Endodermal cell (in vitro differentiated cells): ENCODE measurements at regions not wholly inside any gene's neighbourhood (a gene's known extent, or its start where the extent isn't known, plus 50 kb on each side); places are given as distances from the start of the nearest gene placed in this dataset.
"Not testable (repeated sequence)": the region's sequence is repeated elsewhere in the genome, so short reads cannot be mapped to it uniquely, and the experiment has no call there.

Source experiments
- DNase-seq: peaks from one replicate; pipeline ENCODE4 v3.0.0-alpha.2; 2017
- H3K27ac ChIP-seq: 2 replicates; pipeline ENCODE4 v1.5.1; 2013; ENCODE audit warnings: mild to moderate bottlenecking, low read depth, low read length, moderate library complexity
- H3K27me3 ChIP-seq: 2 replicates; pipeline ENCODE4 v1.6.1; 2013; ENCODE audit warnings: mild to moderate bottlenecking, low read length, moderate library complexity; ENCODE audit not compliant: insufficient read depth, control insufficient read depth, poor library complexity, severe bottlenecking
- H3K36me3 ChIP-seq: 2 replicates; pipeline ENCODE4 v1.7.0; 2013; ENCODE audit warnings: mild to moderate bottlenecking, low read length, moderate library complexity; ENCODE audit not compliant: control insufficient read depth, insufficient read depth
- H3K4me1 ChIP-seq: one replicate; pipeline ENCODE4 v1.7.0; 2013; ENCODE audit warnings: low read length; ENCODE audit not compliant: control insufficient read depth, insufficient read depth
- H3K4me3 ChIP-seq: 2 replicates; pipeline ENCODE4 v1.5.1; 2013; ENCODE audit warnings: mild to moderate bottlenecking, low read length, moderate library complexity
- H3K9ac ChIP-seq: 2 replicates; pipeline ENCODE4 v1.6.1; 2013; ENCODE audit warnings: mild to moderate bottlenecking, low read length, moderate library complexity; ENCODE audit not compliant: poor library complexity, severe bottlenecking; ENCODE audit errors: extremely low read depth
- H3K9me3 ChIP-seq: 2 replicates; pipeline ENCODE4 v1.6.1; 2013; ENCODE audit warnings: mild to moderate bottlenecking, low read length, moderate library complexity; ENCODE audit not compliant: control insufficient read depth
- H3K27ac Mint-ChIP-seq: 2 replicates; pipeline ENCODE4 v1.8.0; 2020; ENCODE audit warnings: mixed read lengths
- H3K27me3 Mint-ChIP-seq: 2 replicates; pipeline ENCODE4 v1.8.0; 2021; ENCODE audit warnings: mild to moderate bottlenecking, mixed read lengths; ENCODE audit not compliant: insufficient read depth
- H3K36me3 Mint-ChIP-seq: 2 replicates; pipeline ENCODE4 v1.8.0; 2020; ENCODE audit warnings: low read depth, mixed read lengths
- H3K4me1 Mint-ChIP-seq: 2 replicates; pipeline ENCODE4 v1.8.0; 2020; ENCODE audit warnings: mixed read lengths
- H3K4me3 Mint-ChIP-seq: 2 replicates; pipeline ENCODE4 v1.8.0; 2020; ENCODE audit warnings: mild to moderate bottlenecking, moderate library complexity, mixed read lengths
- H3K9me3 Mint-ChIP-seq: 2 replicates; pipeline ENCODE4 v1.8.0; 2020; ENCODE audit warnings: mild to moderate bottlenecking, mixed read lengths
- WGBS, 2 experiments: methylation state at CpG; one replicate each; pipeline versions ENCODE4 v1.1.5 to v1.1.7; 2013; ENCODE audit warnings: missing lambda C conversion rate in 2 of 2, mixed read lengths in 1 of 2; ENCODE audit not compliant: insufficient coverage in 1 of 2, insufficient read length in 1 of 2; 5-methylcytosine and 5-hydroxymethylcytosine counted together

GRCh38 chr16:33631713-33632112 is 172.3 kb downstream of the TP53TG3F start:
- H3K4me3 Mint-ChIP-seq, DNase-seq: not testable (repeated sequence)
- WGBS, 2 experiments = 87% methylated on average over 3 of the region's 4 CpGs; no CpG with 5 or more reads in 1 of the 2 experiments

DNA sequence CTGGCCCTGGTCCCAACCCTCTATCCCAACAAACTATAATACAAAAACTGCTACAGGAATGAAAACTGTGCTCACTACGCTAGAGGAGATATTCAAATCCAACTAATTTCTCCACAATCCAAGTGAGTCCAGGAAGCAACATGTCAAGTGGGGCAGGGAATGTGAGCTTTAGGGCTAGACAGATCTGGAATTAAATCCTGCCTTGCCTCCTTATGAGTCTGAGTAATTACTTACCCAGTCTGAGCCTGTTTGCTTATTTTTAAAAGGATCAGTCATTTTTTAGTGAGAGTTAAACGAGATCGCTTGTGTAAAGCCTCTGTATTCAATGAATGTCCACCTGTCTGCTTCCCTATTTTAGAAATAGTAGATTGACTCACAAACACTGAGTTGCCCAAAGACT is 174.6 kb downstream of the TP53TG3F start:
- not testable (repeated sequence) for H3K36me3 ChIP-seq, H3K27ac Mint-ChIP-seq, H3K4me3 ChIP-seq, H3K9me3 ChIP-seq, H3K36me3 Mint-ChIP-seq, H3K9ac ChIP-seq, DNase-seq, H3K4me3 Mint-ChIP-seq, H3K4me1 Mint-ChIP-seq, H3K4me1 ChIP-seq, H3K27me3 Mint-ChIP-seq, H3K27ac ChIP-seq, H3K27me3 ChIP-seq
- WGBS, 2 experiments = 85% methylated on average over 2 of the region's 3 CpGs; no CpG with 5 or more reads in 1 of the 2 experiments
- peaks cover 23% of the 10 kb centered on the region for H3K9me3 Mint-ChIP-seq

More at GRCh38 chr16:33631713-33632112, 172.3 kb downstream of the TP53TG3F start:
- not testable (repeated sequence) for H3K27ac Mint-ChIP-seq, H3K4me1 Mint-ChIP-seq, H3K9ac ChIP-seq, H3K4me3 ChIP-seq, H3K27me3 ChIP-seq, H3K9me3 ChIP-seq, H3K36me3 Mint-ChIP-seq, H3K4me1 ChIP-seq, H3K27ac ChIP-seq, H3K36me3 ChIP-seq, H3K27me3 Mint-ChIP-seq
- peaks cover 28% of the 10 kb centered on the region for H3K9me3 Mint-ChIP-seq

DNA sequence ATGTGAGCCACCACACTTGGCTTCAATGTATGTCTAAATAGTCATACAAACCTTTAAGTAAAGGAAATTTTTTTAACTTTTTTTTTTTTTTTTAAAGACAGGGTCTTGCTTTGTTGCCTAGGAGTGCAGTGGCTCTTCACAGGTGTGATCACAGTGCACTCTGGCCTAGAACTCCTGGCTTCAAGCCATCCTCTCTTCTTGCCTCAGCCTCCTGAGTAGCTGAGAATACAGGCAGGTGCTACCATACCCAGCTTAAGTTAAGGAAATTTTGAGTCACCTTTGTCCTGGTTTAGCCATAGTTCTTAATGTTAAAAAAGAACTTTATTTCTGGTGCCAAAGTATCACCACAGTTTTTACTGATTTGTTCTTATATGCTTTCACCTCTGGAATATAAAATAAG is 177.3 kb downstream of the TP53TG3F start:
- H3K9ac ChIP-seq, H3K4me3 Mint-ChIP-seq, H3K36me3 ChIP-seq, DNase-seq, H3K27me3 Mint-ChIP-seq, H3K4me1 ChIP-seq, H3K4me1 Mint-ChIP-seq, H3K36me3 Mint-ChIP-seq, H3K9me3 ChIP-seq, H3K27ac ChIP-seq, H3K27me3 ChIP-seq, H3K4me3 ChIP-seq, H3K27ac Mint-ChIP-seq: not testable (repeated sequence)
- H3K9me3 Mint-ChIP-seq = peaks cover 21% of the 10 kb centered on the region

DNA sequence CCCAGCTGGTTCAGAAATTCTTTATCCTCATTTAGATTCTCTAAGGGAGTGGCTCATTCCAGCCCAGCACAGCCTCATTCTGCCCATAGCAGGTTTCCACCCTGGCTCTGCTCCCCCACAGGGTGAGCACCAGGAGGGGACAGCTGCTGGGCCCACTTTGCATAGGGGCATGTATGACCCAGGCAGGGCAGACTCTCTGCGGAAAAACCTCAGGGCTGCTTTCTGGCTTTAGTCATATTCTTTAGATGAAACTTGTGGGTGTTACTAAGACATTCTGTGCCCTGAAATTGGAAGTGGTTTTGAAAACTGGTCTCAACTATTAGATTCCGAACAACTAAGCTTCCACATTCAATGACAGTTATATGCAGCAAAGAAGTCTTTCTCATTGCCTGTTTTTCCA is 183.9 kb downstream of the TP53TG3F start:
- H3K4me3 Mint-ChIP-seq, H3K27me3 Mint-ChIP-seq, H3K9me3 ChIP-seq, H3K9ac ChIP-seq, H3K4me1 Mint-ChIP-seq, H3K4me1 ChIP-seq, H3K27me3 ChIP-seq, H3K4me3 ChIP-seq, H3K27ac ChIP-seq, H3K27ac Mint-ChIP-seq, H3K36me3 Mint-ChIP-seq, DNase-seq, H3K36me3 ChIP-seq: not testable (repeated sequence)
- WGBS, 2 experiments = 70% methylated on average over 1 of the region's 2 CpGs; no CpG with 5 or more reads in 1 of the 2 experiments
- peaks cover 24% of the 10 kb centered on the region for H3K9me3 Mint-ChIP-seq

DNA sequence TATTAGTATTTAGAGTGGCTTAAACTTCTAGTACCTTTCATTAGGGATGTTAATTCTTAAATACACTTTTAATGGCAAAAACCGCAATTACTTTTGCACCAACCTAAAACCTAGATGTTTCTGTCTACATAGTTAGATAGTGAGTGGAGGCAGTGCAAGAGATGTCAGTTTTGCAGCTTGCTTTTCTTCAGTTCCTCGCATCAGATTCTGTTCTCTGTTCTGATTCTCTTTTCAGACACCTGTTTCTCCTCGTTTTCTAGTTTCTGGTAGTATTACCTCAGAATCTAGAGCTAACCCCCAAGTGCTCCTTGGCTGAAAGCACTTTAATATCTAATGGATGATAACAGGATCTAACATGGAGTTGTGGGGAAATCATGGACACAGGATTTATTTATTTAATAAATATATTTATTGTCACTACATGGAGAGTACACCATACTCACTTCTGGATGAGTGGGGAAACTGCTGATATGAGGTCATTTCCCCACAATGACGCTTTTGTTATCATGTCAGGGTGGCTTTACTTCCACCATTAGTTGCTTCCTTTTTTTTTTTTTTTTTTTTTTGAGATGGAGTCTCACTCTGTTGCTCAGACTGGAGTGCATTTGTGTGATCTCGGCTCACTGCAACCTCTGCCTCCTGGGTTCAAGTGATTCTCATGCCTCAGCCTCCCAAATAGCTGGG is 184.4 kb downstream of the TP53TG3F start:
- not testable (repeated sequence) for H3K36me3 Mint-ChIP-seq, H3K36me3 ChIP-seq, H3K4me3 Mint-ChIP-seq, H3K9me3 ChIP-seq, H3K27me3 Mint-ChIP-seq, H3K9ac ChIP-seq, H3K27me3 ChIP-seq, H3K27ac Mint-ChIP-seq, H3K4me3 ChIP-seq, H3K4me1 ChIP-seq, H3K4me1 Mint-ChIP-seq, DNase-seq, H3K27ac ChIP-seq
- peaks cover 26% of the 10 kb centered on the region for H3K9me3 Mint-ChIP-seq
- 78% methylated on average over 2 of the region's 5 CpGs; no CpG with 5 or more reads in 1 of the 2 experiments for WGBS, 2 experiments

- H3K4me1 Mint-ChIP-seq, H3K9ac ChIP-seq, H3K27ac ChIP-seq, H3K27me3 ChIP-seq, H3K4me3 Mint-ChIP-seq, H3K27me3 Mint-ChIP-seq, H3K36me3 ChIP-seq, H3K27ac Mint-ChIP-seq, H3K4me3 ChIP-seq, H3K36me3 Mint-ChIP-seq, DNase-seq, H3K4me1 ChIP-seq, H3K9me3 ChIP-seq: not testable (repeated sequence)
- 29% methylated on average over 2 of the region's 2 CpGs; no CpG with 5 or more reads in 1 of the 2 experiments for WGBS, 2 experiments
- peaks cover 22% of the 10 kb centered on the region for H3K9me3 Mint-ChIP-seq
Measured at GRCh38 chr16:33646386-33646785, 187.0 kb downstream of the TP53TG3F start.

- H3K9me3 Mint-ChIP-seq, H3K4me1 Mint-ChIP-seq: not testable (repeated sequence)
Measured at GRCh38 chr16:33655756-33656155, 196.3 kb downstream of the TP53TG3F start.

More at GRCh38 chr16:33655756-33656155, 196.3 kb downstream of the TP53TG3F start:
- not testable (repeated sequence) for H3K27ac ChIP-seq, H3K9me3 ChIP-seq, H3K9ac ChIP-seq, H3K27ac Mint-ChIP-seq, H3K4me3 ChIP-seq, H3K36me3 ChIP-seq, H3K36me3 Mint-ChIP-seq, H3K27me3 ChIP-seq, DNase-seq, H3K4me3 Mint-ChIP-seq, H3K4me1 ChIP-seq, H3K27me3 Mint-ChIP-seq
- WGBS, 2 experiments = no CpG with 5 or more reads among the region's 9 CpGs
